ENCODE measurements at regions not wholly inside any gene's neighbourhood (a gene's known extent, or its start where the extent isn't known, plus 50 kb on each side); places are given as distances from the start of the nearest gene placed in this dataset.
"Not testable (repeated sequence)": the region's sequence is repeated elsewhere in the genome, so short reads cannot be mapped to it uniquely, and the experiment has no call there.

DNA sequence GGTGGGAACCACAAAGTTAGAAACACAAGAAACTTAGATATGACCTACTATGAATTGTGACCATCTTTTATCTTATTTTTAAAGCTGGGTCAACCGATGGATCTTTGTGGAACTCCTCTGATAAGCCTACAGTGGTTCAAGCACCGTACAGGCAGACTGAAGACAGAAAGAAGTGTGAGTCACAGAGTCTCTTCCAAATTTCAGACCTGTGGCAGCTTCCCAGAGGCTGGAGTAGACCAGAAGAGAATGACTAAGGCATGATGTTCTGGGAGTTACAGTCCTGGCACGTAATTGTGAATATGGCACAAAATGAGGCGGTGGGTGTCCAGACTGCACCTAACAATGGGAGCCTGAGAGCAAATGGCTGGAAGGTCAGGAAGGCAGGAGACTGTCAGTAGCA, 70.0 kb downstream of the LMO4 start:
- no peak for DNase-seq

- no peak for DNase-seq
Observed at GRCh38 chr1:87399264-87399663, 70.6 kb downstream of the LMO4 start.

GRCh38 chr1:87399701-87400100, 71.0 kb downstream of the LMO4 start:
- DNase-seq: no peak

- no peak for DNase-seq
Observed at GRCh38 chr1:87400813-87401212, 72.1 kb downstream of the LMO4 start.

GRCh38 chr1:87402241-87403002, 73.7 kb downstream of the LMO4 start:
- no peak for DNase-seq

GRCh38 chr1:87403061-87403820, 74.6 kb downstream of the LMO4 start:
- DNase-seq: no peak

GRCh38 chr1:87404296-87404695, 75.6 kb downstream of the LMO4 start:
- no peak for DNase-seq

GRCh38 chr1:87408665-87409248, 80.1 kb downstream of the LMO4 start:
- DNase-seq: no peak

DNA sequence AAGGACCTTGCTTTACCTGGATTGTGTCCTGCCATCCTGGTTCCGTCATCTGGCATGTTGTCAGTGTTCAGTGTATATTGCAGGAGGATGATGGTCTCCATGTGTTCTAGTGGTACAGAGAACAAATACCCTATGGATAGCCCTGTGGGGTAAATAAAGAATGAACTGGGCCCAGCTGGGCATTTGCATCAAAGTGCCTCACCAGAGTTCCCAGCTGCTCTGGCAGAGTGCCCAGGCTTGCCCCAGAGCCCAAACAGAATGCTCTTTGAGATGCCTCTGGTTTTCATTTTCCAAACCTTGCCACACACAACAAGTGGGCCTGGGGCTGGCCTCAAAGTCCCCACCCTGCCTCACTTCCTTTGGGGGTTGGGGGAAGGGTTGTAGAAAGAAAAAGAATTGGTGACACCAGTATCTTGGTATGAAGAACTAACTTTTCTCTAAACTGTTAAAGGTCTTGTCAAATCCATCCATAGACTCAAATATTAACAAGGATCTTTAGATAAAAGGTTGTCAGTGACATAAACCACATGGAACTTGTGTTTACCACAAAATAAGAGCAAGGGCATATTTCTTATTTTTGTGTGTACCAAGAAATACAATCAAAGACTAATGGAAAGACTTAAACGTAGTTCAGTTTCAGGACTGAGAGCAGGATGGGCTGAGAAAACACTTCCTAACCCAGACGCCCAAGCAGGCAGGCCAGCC, 82.2 kb downstream of the LMO4 start:
- DNase-seq: no peak

- not testable (repeated sequence) for DNase-seq
Observed at GRCh38 chr1:87413846-87414245, 85.2 kb downstream of the LMO4 start.

- DNase-seq: no peak
Observed at GRCh38 chr1:87418048-87418447, 89.4 kb downstream of the LMO4 start.

DNA sequence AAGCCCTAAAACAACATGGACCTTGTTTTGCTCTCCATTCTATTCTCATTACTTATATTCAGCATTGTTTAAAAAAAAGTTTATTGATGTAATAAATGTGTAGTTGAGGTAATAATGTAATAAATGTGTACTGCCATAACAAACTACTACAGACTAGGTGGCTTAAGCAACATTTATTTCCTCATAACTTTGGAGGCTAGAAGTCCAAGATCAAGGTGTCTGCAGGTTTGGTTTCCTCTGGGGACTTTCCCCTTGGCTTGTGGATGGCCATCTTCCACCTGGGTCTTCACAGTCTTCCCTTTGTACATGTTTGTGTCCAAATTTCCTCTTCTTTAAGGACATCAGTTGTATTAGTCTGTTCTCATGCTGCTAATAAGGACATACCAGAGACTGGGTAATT, 93.1 kb downstream of the LMO4 start:
- no peak for DNase-seq

DNA sequence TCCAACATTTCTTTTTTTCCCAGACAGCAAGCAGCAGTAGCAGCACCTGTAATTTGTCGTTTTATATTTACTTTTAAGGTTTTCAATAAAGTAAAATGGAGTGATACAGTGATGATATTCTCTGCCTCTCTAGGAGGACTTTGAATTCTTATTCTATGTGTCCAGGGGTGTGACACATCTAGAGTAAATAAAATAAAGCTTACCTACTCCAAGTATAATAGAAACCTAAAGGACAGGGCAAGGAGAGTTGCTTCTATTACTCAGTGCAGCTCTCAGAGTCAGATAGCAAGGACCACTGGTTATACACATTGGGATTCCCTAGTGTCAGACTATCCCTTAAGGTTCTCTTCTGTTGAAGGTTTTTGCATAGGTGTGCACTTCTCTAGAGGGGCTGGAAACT, 95.9 kb downstream of the LMO4 start:
- no peak for DNase-seq

DNA sequence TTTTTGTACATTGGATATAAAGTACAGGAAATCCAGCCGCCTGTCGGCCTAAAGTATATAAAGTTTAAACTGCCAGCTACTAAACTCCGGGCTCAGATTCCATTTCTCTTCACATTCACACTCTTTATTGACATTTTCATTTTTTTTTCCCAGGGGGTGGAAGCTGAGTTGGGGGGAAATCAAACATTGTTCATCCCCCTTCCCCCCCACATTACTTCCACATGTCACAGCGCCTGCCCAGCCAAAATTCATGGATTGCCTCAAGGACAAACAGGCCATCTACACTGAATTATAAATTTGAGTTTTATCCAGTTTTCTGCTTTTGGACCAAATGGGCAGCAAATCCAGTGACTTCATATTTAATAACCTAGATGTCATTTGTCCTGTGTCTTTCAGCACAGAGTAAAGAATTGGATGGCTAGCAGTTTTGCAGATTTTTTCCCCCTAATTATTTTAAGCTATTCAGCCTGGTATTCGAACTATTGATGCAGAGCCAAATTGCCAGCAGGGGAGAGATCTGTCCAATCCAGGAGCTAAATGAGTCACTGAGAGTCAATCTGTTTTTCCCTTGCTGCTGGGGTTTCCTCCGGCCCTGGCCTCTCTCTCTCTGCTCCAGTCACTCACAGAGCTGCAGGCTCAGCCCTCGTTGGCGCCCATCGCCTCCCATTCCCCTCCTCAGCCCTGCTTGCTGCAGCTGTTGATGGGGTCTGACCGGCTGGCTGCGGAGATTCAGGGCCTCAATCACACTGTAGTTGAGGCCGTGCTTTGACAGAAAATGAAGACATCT, 98.0 kb downstream of the LMO4 start:
- no peak for DNase-seq

- DNase-seq: no peak
Observed at GRCh38 chr1:87428367-87428766, 99.7 kb downstream of the LMO4 start.

DNA sequence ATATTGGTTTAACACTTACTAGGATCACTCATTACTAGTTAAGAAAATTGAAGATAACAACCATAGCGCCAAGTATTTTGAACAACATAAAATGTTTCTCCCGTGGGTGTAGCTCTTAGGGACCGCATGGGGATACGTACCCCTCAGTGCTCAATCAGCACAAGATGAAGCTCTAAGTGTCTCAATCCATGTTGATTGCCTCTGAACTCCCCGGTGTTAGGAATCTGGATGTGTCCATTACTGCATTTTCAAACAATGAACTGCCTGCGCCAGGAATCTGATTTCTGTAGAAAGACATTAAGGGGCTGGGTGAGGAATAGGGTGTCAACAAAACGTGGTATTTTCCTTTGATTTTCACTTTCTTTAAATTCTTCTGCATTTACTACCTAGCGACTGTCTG, 100.2 kb downstream of the LMO4 start:
- no peak for DNase-seq

GRCh38 chr1:87432685-87433084, 104.0 kb downstream of the LMO4 start:
- DNase-seq: no peak

DNA sequence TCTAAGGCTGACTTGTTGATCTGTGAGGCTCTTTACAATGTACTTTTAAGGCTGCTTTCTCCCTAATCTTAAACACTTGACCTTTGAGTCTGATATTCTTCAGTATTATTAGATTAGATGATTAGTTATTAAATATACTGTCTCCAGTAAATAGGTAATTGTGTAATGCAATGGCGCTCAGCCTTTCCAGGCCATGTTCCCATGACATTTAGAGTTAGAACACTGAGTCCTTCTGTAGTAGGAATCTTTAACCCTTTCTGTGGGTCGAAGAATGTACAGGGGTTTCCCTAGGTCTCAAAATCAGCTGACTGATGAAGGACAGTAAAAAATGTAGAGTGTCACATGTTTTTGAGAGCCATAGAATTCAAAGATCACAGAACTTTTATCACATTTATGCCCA, 104.4 kb downstream of the LMO4 start:
- not testable (repeated sequence) for DNase-seq

DNA sequence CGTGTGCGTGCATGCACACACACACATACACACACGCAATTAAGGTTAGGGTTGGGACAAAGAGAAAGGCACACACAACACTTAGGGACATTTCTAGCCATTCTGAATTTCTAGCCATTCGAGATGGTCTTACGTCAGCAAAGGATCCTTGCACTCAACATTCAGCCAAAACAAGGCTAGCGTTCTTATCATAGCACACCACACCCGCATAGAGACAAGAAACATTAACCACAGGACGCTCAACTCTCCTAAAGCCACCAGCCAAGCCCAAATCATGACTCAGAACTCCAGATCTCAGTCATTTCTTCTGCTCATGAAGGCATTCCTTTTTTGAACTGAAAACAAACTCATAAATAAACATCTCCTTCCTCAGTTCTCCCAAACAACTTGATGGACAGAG, 106.8 kb downstream of the LMO4 start:
- peak; percentile 98 for DNase-seq

DNA sequence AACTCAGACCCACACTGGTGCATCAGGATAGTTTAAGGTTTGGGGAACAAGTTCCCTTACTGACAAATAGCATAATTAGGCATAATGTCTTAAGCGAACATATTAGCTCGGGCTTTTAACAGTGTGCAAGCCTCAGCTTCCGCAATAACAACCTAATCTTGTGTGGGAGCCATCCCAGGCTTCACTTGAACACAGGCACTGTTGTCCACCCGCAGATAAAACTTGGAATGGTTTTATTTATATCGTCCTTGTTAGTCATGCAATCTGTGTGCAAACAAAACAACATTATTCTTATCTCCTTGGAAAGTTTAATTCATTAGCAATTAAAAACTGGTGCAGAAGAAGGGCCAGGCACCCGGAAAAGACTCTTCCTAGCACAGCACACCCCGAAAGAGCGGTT, 107.4 kb downstream of the LMO4 start:
- DNase-seq: peak; percentile 81

- DNase-seq: peak; percentile 63
Observed at GRCh38 chr1:87436534-87436933, 107.9 kb downstream of the LMO4 start.

DNA sequence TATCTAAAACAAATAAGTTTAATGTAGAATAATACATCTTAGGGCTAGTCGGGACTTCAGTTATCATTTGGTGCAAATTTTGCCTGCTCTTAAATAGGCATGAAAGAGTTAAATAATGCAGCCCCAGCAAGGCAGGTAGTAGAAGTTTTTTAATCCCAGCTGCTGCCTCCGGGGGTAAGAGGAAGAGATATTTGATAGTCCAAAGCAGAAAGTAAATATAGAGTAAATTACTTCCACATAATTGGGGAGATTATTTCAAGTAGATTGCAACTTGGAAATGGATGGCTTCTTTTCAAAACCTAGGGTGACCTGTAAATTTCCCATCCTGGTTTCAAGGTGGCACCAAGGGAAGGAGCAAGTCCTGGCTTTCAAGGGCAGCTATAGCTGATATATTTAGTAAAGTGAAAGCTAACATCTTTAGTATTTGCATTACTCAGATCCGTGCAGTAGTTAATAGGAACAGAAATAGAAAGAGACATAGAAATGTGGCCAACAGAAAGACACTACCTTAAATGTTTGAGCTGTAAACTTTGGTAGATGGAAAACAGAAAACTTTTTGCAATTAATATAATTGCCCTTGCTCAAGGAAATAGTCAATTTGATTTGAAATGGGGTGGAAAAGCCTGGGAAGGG, 109.1 kb downstream of the LMO4 start:
- no peak for DNase-seq

Data from OCI-M1 (cell line).